ENCODE measurements at regions not wholly inside any gene's neighbourhood (a gene's known extent, or its start where the extent isn't known, plus 50 kb on each side); places are given as distances from the start of the nearest gene placed in this dataset.

GRCh38 chr1:4601941-4602340 lies 52.5 kb upstream of the AJAP1 start:
- TF ChIP-seq, protein P1, sequence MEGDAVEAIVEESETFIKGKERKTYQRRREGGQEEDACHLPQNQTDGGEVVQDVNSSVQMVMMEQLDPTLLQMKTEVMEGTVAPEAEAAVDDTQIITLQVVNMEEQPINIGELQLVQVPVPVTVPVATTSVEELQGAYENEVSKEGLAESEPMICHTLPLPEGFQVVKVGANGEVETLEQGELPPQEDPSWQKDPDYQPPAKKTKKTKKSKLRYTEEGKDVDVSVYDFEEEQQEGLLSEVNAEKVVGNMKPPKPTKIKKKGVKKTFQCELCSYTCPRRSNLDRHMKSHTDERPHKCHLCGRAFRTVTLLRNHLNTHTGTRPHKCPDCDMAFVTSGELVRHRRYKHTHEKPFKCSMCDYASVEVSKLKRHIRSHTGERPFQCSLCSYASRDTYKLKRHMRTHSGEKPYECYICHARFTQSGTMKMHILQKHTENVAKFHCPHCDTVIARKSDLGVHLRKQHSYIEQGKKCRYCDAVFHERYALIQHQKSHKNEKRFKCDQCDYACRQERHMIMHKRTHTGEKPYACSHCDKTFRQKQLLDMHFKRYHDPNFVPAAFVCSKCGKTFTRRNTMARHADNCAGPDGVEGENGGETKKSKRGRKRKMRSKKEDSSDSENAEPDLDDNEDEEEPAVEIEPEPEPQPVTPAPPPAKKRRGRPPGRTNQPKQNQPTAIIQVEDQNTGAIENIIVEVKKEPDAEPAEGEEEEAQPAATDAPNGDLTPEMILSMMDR (IDR thresholded peaks at IDR 0.05) = no peak
- TF ChIP-seq EP300 (IDR thresholded peaks at IDR 0.05) = no peak

Data from tibial nerve (tissue), 4 donors.